Esophagus squamous epithelium (tissue), 5 donors: ENCODE measurements at regions not wholly inside any gene's neighbourhood (a gene's known extent, or its start where the extent isn't known, plus 50 kb on each side); places are given as distances from the start of the nearest gene placed in this dataset.

Source experiments
- DNase-seq: peaks from one replicate; lab custom pipeline; 2025; lab: John Stamatoyannopoulos, UW
- H3K27ac ChIP-seq, 4 donors: fragments of 200-600 bp; sonication (generic); one replicate each; pipeline ENCODE4 v1.5.1; 2016 to 2019; ENCODE audit warnings: mild to moderate bottlenecking in 1 of 4
- H3K27me3 ChIP-seq, 4 donors: fragments of 200-600 bp; sonication (generic); 1 replicate in 3 of 4; 2 replicates in 1 of 4; pipeline versions ENCODE4 v1.5.1 to v1.6.0; 2017 to 2021; ENCODE audit warnings: antibody characterized with exemption in 1 of 4
- H3K36me3 ChIP-seq, 3 donors: fragments of 200-600 bp; sonication (generic); one replicate each; pipeline ENCODE4 v1.5.1; 2016 to 2019
- H3K4me1 ChIP-seq, 3 donors: fragments of 200-600 bp; sonication (generic); one replicate each; pipeline ENCODE4 v1.5.1; 2017 to 2019
- H3K4me3 ChIP-seq, 4 donors: fragments of 200-600 bp; sonication (generic); 1 replicate in 3 of 4; 2 replicates in 1 of 4; pipeline ENCODE4 v1.5.1; 2016 to 2019; ENCODE audit warnings: mild to moderate bottlenecking in 2 of 4, moderate library complexity in 1 of 4
- H3K9me3 ChIP-seq, 3 donors: fragments of 200-600 bp; sonication (generic); one replicate each; pipeline ENCODE4 v1.5.1; 2016 to 2019
- POLR2A ChIP-seq, 4 donors: fragments of 450-650 bp; IDR thresholded peaks; one replicate each; pipeline ENCODE4 v1.6.1; 2017; ENCODE audit warnings: antibody characterized with exemption in 4 of 4, mild to moderate bottlenecking in 4 of 4, moderate library complexity in 3 of 4
- WGBS, 2 donors: methylation state at CpG; one replicate each; pipeline ENCODE4 v1.1.5; 2018; 5-methylcytosine and 5-hydroxymethylcytosine counted together
- intact Hi-C: fragments of 100-400 bp; cut with DNase I; formaldehyde crosslinking; loops from one replicate; pipeline ENCODE4 v1.15.0; 2022
- TF ChIP-seq, protein P1 (sequence below), 6 experiments: fragments of 450-650 bp in 4 of 6; fragments of 200-600 bp in 2 of 6; sonication (generic) in 2 of 6; IDR thresholded peaks; one replicate each; pipeline ENCODE4 v1.5.1; 2016 to 2019; ENCODE audit warnings: antibody characterized with exemption in 6 of 6, mild to moderate bottlenecking in 4 of 6, moderate library complexity in 4 of 6
- donor health status: DM: yes; HTN: yes; CAD: no.

DNA sequence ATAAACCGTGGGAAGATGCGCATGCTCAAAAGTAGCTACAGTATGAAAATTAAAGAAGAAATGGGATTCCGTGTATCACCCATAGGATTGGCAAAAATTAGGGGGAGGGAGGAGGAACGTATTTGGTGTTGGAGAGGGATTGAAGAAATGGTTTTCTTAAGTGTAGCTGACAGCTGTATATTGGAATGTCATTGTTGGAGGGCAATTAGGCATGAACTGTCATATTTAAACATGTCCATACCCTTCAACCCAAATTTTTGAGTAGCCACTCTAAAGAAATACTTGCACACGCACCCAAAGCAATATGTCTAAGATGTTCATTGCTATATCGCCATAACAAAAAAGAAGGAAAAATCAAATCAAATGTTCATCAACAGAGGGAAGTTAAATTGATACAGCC, 144.7 kb downstream of the TLE3 start:
- no peak overlapping the region for H3K27ac ChIP-seq
- H3K36me3 ChIP-seq, result no peaks in the 10 kb centered on the region
- peaks cover 0 to 38% (median 0%) of the 10 kb centered on the region in 4 donors for H3K27me3 ChIP-seq
- intact Hi-C loops, result no loop called here
- no peaks in the 10 kb centered on the region for H3K9me3 ChIP-seq
- H3K4me3 ChIP-seq, result no peak overlapping the region
- TF ChIP-seq POLR2A (IDR thresholded peaks at IDR 0.05), result no peak
- TF ChIP-seq, protein P1, sequence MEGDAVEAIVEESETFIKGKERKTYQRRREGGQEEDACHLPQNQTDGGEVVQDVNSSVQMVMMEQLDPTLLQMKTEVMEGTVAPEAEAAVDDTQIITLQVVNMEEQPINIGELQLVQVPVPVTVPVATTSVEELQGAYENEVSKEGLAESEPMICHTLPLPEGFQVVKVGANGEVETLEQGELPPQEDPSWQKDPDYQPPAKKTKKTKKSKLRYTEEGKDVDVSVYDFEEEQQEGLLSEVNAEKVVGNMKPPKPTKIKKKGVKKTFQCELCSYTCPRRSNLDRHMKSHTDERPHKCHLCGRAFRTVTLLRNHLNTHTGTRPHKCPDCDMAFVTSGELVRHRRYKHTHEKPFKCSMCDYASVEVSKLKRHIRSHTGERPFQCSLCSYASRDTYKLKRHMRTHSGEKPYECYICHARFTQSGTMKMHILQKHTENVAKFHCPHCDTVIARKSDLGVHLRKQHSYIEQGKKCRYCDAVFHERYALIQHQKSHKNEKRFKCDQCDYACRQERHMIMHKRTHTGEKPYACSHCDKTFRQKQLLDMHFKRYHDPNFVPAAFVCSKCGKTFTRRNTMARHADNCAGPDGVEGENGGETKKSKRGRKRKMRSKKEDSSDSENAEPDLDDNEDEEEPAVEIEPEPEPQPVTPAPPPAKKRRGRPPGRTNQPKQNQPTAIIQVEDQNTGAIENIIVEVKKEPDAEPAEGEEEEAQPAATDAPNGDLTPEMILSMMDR (IDR thresholded peaks at IDR 0.05), result no peak
- 62 to 68% methylated on average over 6 of the region's 6 CpGs for WGBS, 2 donors
- DNase-seq, result no peak
- no peaks in the 10 kb centered on the region for H3K4me1 ChIP-seq

DNA sequence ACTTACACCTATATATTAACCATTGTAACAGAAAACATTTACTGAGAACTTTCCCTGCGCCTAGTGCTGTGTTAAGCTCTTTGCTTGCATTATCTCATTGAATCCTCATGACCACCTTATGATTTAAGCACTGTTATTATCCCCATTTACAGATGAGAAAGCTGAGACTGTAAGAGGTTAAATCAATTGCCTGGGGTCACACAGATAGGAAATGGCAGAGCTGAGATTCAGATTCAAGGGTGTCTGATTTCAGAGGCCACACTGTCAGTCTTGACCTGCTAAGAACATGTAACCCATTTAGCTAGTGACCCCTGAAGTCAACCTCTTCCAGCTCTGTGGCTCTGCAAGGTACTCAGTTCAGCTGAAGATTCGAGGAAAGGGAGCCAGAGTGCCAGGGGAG, 143.9 kb downstream of the TLE3 start:
- WGBS, 2 donors, result 80 to 84% methylated on average over 1 to 2 of the region's 2 CpGs
- Histone ChIP-seq H3K4me1 (no peaks in the 10 kb centered on the region), H3K27me3 (peaks cover 0 to 38% (median 0%) of the 10 kb centered on the region in 4 donors), H3K9me3 (no peaks in the 10 kb centered on the region), H3K36me3 (no peaks in the 10 kb centered on the region), H3K27ac (no peak overlapping the region), H3K4me3 (no peak overlapping the region)
- TF ChIP-seq POLR2A (IDR thresholded peaks at IDR 0.05), result no peak
- TF ChIP-seq, protein P1 (IDR thresholded peaks at IDR 0.05), result no peak
- intact Hi-C loops, result no loop called here
- DNase-seq, result no peak

DNA sequence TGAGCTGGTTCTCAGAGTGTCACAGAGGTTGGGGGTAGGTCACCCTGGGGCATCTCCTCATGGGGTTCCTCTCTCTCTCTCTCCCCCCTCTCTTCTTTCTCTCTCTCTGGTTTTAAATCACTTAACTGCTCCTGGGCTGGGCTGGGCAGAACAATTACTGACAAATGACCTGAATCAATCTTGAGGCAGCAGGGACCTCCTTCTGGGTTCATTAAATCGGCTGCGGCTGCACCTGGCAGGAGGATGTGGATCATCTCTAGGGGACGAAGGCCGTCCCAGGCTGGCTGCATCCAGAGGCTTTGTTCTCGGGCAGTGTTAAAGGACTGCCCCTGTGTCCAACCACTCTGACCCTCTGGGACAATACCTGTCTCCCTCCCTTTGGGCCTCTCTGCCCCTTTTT, 143.1 kb downstream of the TLE3 start:
- no peak for TF ChIP-seq POLR2A (IDR thresholded peaks at IDR 0.05)
- TF ChIP-seq, protein P1 (IDR thresholded peaks at IDR 0.05), result no peak
- intact Hi-C loops, result no loop called here
- WGBS, 2 donors, result 77 to 94% methylated on average over 3 to 5 of the region's 5 CpGs
- Histone ChIP-seq H3K4me3 (no peak overlapping the region), H3K27me3 (peaks cover 0 to 38% (median 0%) of the 10 kb centered on the region in 4 donors), H3K9me3 (no peaks in the 10 kb centered on the region), H3K4me1 (no peaks in the 10 kb centered on the region), H3K27ac (no peak overlapping the region), H3K36me3 (no peaks in the 10 kb centered on the region)
- DNase-seq, result no peak

DNA sequence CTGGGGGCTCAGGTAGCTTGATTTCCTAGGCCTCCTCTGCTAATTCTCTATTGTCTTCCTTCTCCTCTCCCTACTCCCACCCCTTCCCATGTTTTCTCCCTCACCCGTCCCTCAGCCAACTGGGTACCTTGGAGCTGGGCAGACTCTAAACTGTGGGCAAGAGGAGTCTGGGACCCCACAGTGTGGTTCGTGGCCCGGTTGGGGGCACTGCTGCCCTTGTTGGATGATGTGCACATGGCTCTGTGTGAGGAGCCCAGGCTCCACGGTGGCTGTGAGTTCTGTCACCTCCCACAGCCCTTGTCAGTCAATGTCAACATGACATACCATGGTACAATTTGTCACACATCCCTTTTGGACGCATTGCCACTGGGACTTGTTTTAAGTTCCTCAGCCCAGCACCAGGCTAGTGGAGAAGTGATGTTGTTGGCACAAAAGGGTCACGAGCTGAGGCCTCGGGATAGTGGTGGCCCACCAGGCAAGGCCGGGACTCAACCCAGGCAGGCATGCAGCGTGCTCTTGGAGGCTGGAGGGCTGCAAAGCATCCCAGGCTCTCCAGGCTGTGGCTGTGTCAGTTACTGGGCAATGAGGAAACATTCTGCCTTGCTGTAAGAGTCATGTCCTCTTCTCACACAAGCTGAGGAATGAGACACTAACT, 142.3 kb downstream of the TLE3 start:
- Histone ChIP-seq H3K36me3 (no peaks in the 10 kb centered on the region), H3K27me3 (peaks cover 0 to 42% (median 0%) of the 10 kb centered on the region in 4 donors), H3K9me3 (no peaks in the 10 kb centered on the region), H3K4me1 (no peaks in the 10 kb centered on the region), H3K27ac (no peak overlapping the region), H3K4me3 (no peak overlapping the region)
- 84 to 89% methylated on average over 5 to 8 of the region's 9 CpGs for WGBS, 2 donors
- intact Hi-C loops, result no loop called here
- TF ChIP-seq, protein P1 (IDR thresholded peaks at IDR 0.05), result no peak
- TF ChIP-seq POLR2A (IDR thresholded peaks at IDR 0.05), result no peak
- DNase-seq, result no peak

GRCh38 chr15:69956417-69956816, 141.3 kb downstream of the TLE3 start:
- H3K27me3 ChIP-seq, result peaks cover 0 to 43% (median 0%) of the 10 kb centered on the region in 4 donors
- DNase-seq, result no peak
- no peak overlapping the region for H3K27ac ChIP-seq
- no peaks in the 10 kb centered on the region for H3K36me3 ChIP-seq
- intact Hi-C loops, result no loop called here
- H3K4me1 ChIP-seq, result no peaks in the 10 kb centered on the region
- no peaks in the 10 kb centered on the region for H3K9me3 ChIP-seq
- no peak overlapping the region for H3K4me3 ChIP-seq
- no peak for TF ChIP-seq POLR2A (IDR thresholded peaks at IDR 0.05)
- TF ChIP-seq, protein P1 (IDR thresholded peaks at IDR 0.05), result no peak
- 60 to 86% methylated on average over 4 to 5 of the region's 5 CpGs for WGBS, 2 donors
